ENCODE measurements at regions not wholly inside any gene's neighbourhood (a gene's known extent, or its start where the extent isn't known, plus 50 kb on each side); places are given as distances from the start of the nearest gene placed in this dataset.
"Not testable (repeated sequence)": the region's sequence is repeated elsewhere in the genome, so short reads cannot be mapped to it uniquely, and the experiment has no call there.

- H3K9ac ChIP-seq (ENCODE audit: insufficient read depth, low read length, poor library complexity, severe bottlenecking) = no peak overlapping the region
- Mint-ChIP-seq H3K36me3 (no peaks in the 10 kb centered on the region), H3K27ac (no peak overlapping the region), H3K9me3 (peaks cover 0 to 10% (median 2%) of the 10 kb centered on the region in 7 donors), H3K4me1 (peaks cover 28% of the 10 kb centered on the region), H3K27me3 (ENCODE audit: low read depth in 3 of 3) (peaks cover 0 to 1% (median 0%) of the 10 kb centered on the region in 3 donors), H3K4me3 (no peak overlapping the region)
- peaks cover 6 to 12% of the 10 kb centered on the region in 2 donors for H3K4me1 ChIP-seq (ENCODE audit: control insufficient read depth in 1 of 2, insufficient read depth in 2 of 2, low read length in 2 of 2)
- H3K27ac ChIP-seq (ENCODE audit: low read depth in 1 of 2, low read length in 2 of 2) = no peak overlapping the region
- no peaks in the 10 kb centered on the region for H4K20me1 ChIP-seq (ENCODE audit: insufficient read depth, low read length)
- H3K27me3 ChIP-seq (ENCODE audit: control insufficient read depth in 2 of 2, insufficient read depth in 2 of 2, low read length in 2 of 2) = no peaks in the 10 kb centered on the region
- H3K4me3 ChIP-seq (replicated peaks in 1 of 3; ENCODE audit: low read depth in 2 of 3, low read length in 3 of 3) = no peak overlapping the region
- H2AFZ ChIP-seq (ENCODE audit: insufficient read depth, low read depth, low read length, poor library complexity, severe bottlenecking) = no peak overlapping the region
- H3K4me2 ChIP-seq (replicated peaks; ENCODE audit: extremely low read depth, low read length, poor library complexity, severe bottlenecking) = no peak overlapping the region
- H3K36me3 ChIP-seq (replicated peaks in 1 of 2; ENCODE audit: control insufficient read depth in 1 of 2, insufficient read depth in 2 of 2, low read length in 2 of 2) = no peaks in the 10 kb centered on the region
- H3K9me3 ChIP-seq (replicated peaks in 1 of 2; ENCODE audit: control insufficient read depth in 1 of 2, insufficient read depth in 1 of 2, low read length in 2 of 2) = no peaks in the 10 kb centered on the region
- no peak for DNase-seq
- TF ChIP-seq CTCF (IDR thresholded peaks at IDR 0.05) = no peak
- no peaks in the 10 kb centered on the region for H3K79me2 ChIP-seq (ENCODE audit: insufficient read depth, low read length)
- WGBS (ENCODE audit: insufficient coverage) = 100% methylated on average over 1 of the region's 2 CpGs
- intact Hi-C loops (cut with micrococcal nuclease) = no loop called here
These were observed 75.2 kb upstream of the SSBP2 start for GRCh38 chr5:81826128-81826527.

- 70% methylated on average over 3 of the region's 3 CpGs for WGBS (ENCODE audit: insufficient coverage)
- intact Hi-C loops (cut with micrococcal nuclease) = no loop called here
- Mint-ChIP-seq H3K9me3 (peaks cover 0 to 10% (median 2%) of the 10 kb centered on the region in 7 donors), H3K36me3 (no peaks in the 10 kb centered on the region), H3K4me1 (peaks cover 27% of the 10 kb centered on the region), H3K4me3 (no peak overlapping the region), H3K27ac (peak overlapping the region in 1 of 7 donors; percentile 36), H3K27me3 (ENCODE audit: low read depth in 3 of 3) (peaks cover 0 to 1% (median 0%) of the 10 kb centered on the region in 3 donors)
- Histone ChIP-seq H3K4me3 (replicated peaks in 1 of 3; ENCODE audit: low read depth in 2 of 3, low read length in 3 of 3) (no peak overlapping the region), H4K20me1 (ENCODE audit: insufficient read depth, low read length) (no peaks in the 10 kb centered on the region), H2AFZ (ENCODE audit: insufficient read depth, low read depth, low read length, poor library complexity, severe bottlenecking) (no peak overlapping the region), H3K9ac (ENCODE audit: insufficient read depth, low read length, poor library complexity, severe bottlenecking) (no peak overlapping the region), H3K4me2 (replicated peaks; ENCODE audit: extremely low read depth, low read length, poor library complexity, severe bottlenecking) (no peak overlapping the region), H3K27me3 (ENCODE audit: control insufficient read depth in 2 of 2, insufficient read depth in 2 of 2, low read length in 2 of 2) (no peaks in the 10 kb centered on the region), H3K79me2 (ENCODE audit: insufficient read depth, low read length) (no peaks in the 10 kb centered on the region), H3K4me1 (ENCODE audit: control insufficient read depth in 1 of 2, insufficient read depth in 2 of 2, low read length in 2 of 2) (peaks cover 14 to 15% of the 10 kb centered on the region in 2 donors), H3K27ac (ENCODE audit: low read depth in 1 of 2, low read length in 2 of 2) (no peak overlapping the region), H3K9me3 (replicated peaks in 1 of 2; ENCODE audit: control insufficient read depth in 1 of 2, insufficient read depth in 1 of 2, low read length in 2 of 2) (no peaks in the 10 kb centered on the region), H3K36me3 (replicated peaks in 1 of 2; ENCODE audit: control insufficient read depth in 1 of 2, insufficient read depth in 2 of 2, low read length in 2 of 2) (no peaks in the 10 kb centered on the region)
- no peak for TF ChIP-seq CTCF (IDR thresholded peaks at IDR 0.05)
- DNase-seq = no peak
These were observed 74.3 kb upstream of the SSBP2 start for GRCh38 chr5:81825237-81825636.

DNA sequence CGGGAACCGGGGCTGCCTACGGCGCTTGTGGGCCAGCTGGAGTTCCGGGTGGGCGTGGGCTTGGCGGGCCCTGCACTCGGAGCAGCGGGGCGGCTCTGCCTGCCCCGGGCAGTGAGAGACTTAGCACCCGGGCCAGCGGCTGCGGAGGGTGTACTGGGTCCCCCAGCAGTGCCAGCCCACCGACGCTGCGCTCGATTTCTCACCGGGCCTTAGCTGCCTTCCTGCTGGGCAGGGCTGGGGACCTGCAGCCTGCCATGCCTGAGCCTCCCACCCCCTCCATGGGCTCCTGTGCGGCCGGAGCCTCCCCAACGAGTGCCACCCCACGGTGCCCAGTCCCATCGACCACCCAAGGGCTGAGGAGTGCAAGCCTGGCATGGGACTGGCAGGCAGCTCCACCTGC, 72.8 kb upstream of the SSBP2 start:
- H3K9me3 ChIP-seq (replicated peaks in 1 of 2; ENCODE audit: control insufficient read depth in 1 of 2, insufficient read depth in 1 of 2, low read length in 2 of 2); H3K4me2 ChIP-seq (replicated peaks; ENCODE audit: extremely low read depth, low read length, poor library complexity, severe bottlenecking); H3K27me3 Mint-ChIP-seq (ENCODE audit: low read depth in 3 of 3); H2AFZ ChIP-seq (ENCODE audit: insufficient read depth, low read depth, low read length, poor library complexity, severe bottlenecking); H3K27ac ChIP-seq (ENCODE audit: low read depth in 1 of 2, low read length in 2 of 2); H3K4me3 Mint-ChIP-seq; intact Hi-C loops (cut with micrococcal nuclease); H3K36me3 Mint-ChIP-seq; DNase-seq; H4K20me1 ChIP-seq (ENCODE audit: insufficient read depth, low read length); H3K9ac ChIP-seq (ENCODE audit: insufficient read depth, low read length, poor library complexity, severe bottlenecking); H3K36me3 ChIP-seq (replicated peaks in 1 of 2; ENCODE audit: control insufficient read depth in 1 of 2, insufficient read depth in 2 of 2, low read length in 2 of 2); H3K4me3 ChIP-seq (replicated peaks in 1 of 3; ENCODE audit: low read depth in 2 of 3, low read length in 3 of 3); H3K27me3 ChIP-seq (ENCODE audit: control insufficient read depth in 2 of 2, insufficient read depth in 2 of 2, low read length in 2 of 2); H3K27ac Mint-ChIP-seq; H3K79me2 ChIP-seq (ENCODE audit: insufficient read depth, low read length): not testable (repeated sequence)
- H3K9me3 Mint-ChIP-seq = peaks cover 2 to 15% (median 4%) of the 10 kb centered on the region in 7 donors
- WGBS (ENCODE audit: insufficient coverage) = 92% methylated on average over 13 of the region's 24 CpGs
- H3K4me1 Mint-ChIP-seq = peaks cover 34% of the 10 kb centered on the region
- H3K4me1 ChIP-seq (ENCODE audit: control insufficient read depth in 1 of 2, insufficient read depth in 2 of 2, low read length in 2 of 2) = peaks cover 16 to 24% of the 10 kb centered on the region in 2 donors
